HepG2 (cell line): ENCODE measurements at regions not wholly inside any gene's neighbourhood (a gene's known extent, or its start where the extent isn't known, plus 50 kb on each side); places are given as distances from the start of the nearest gene placed in this dataset.
A peak's percentile ranks its signal among the peaks of the same experiment; 100 is the strongest.

Experiments
- DR1 ChIP-seq: sonication (generic); formaldehyde crosslinking; IDR thresholded peaks from 2 replicates; pipeline ENCODE4 v1.8.0; 2021; ENCODE audit warnings: mild to moderate bottlenecking, missing genetic modification reagents, inconsistent platforms
- E2F2 ChIP-seq: sonication (generic); formaldehyde crosslinking; IDR thresholded peaks from 2 replicates; pipeline ENCODE4 v1.4.0; 2020; ENCODE audit warnings: missing genetic modification reagents, borderline replicate concordance
- HDAC6 ChIP-seq: fragments of 200-600 bp; sonication (generic); IDR thresholded peaks from 2 replicates; pipeline ENCODE4 v1.7.0; 2017; ENCODE audit warnings: mild to moderate bottlenecking, antibody characterized with exemption, low read length, low read depth
- KIAA2018 ChIP-seq: sonication (generic); formaldehyde crosslinking; IDR thresholded peaks from 2 replicates; pipeline ENCODE4 v1.5.0; 2020; ENCODE audit warnings: mild to moderate bottlenecking, missing genetic modification reagents, borderline replicate concordance
- MAZ ChIP-seq, 2 experiments: sonication (generic) in 1 of 2; formaldehyde crosslinking in 1 of 2; IDR thresholded peaks; 2 replicates each; pipeline versions ENCODE4 v1.5.0 to v1.6.1; 2012 to 2020; ENCODE audit warnings: low read depth in 2 of 2, mild to moderate bottlenecking in 2 of 2, borderline replicate concordance in 1 of 2, improper control_type of control experiment in 1 of 2, low read length in 1 of 2, missing genetic modification reagents in 1 of 2, moderate library complexity in 1 of 2
- MEIS1 ChIP-seq: sonication (generic); formaldehyde crosslinking; IDR thresholded peaks from 2 replicates; pipeline ENCODE4 v1.9.0; 2021; ENCODE audit warnings: mild to moderate bottlenecking, missing genetic modification reagents, moderate library complexity, borderline replicate concordance
- NCOA1 ChIP-seq: sonication (generic); formaldehyde crosslinking; IDR thresholded peaks from 2 replicates; pipeline ENCODE4 v1.9.0; 2021; ENCODE audit warnings: missing genetic modification reagents
- NONO ChIP-seq, 2 experiments: fragments of 450-650 bp in 1 of 2; sonication (generic) in 1 of 2; formaldehyde crosslinking in 1 of 2; IDR thresholded peaks in 1 of 2; conservative IDR thresholded peaks in 1 of 2; 2 replicates each; pipeline versions ENCODE4 v1.6.1 to v1.8.0; 2017 to 2022; ENCODE audit warnings: mild to moderate bottlenecking in 1 of 2, missing genetic modification reagents in 1 of 2, moderate library complexity in 1 of 2
- PCBP2 ChIP-seq: fragments of 200-400 bp; formaldehyde crosslinking; optimal IDR thresholded peaks from 2 replicates; pipeline ENCODE3; 2018; ENCODE audit warnings: low read length, low read depth; ENCODE audit not compliant: poor library complexity, severe bottlenecking
- SIX1 ChIP-seq: sonication (generic); formaldehyde crosslinking; IDR thresholded peaks from 2 replicates; pipeline ENCODE4 v1.4.0; 2020; ENCODE audit warnings: missing genetic modification reagents, borderline replicate concordance
- ZBTB34 ChIP-seq: sonication (generic); formaldehyde crosslinking; IDR thresholded peaks from 2 replicates; pipeline ENCODE4 v1.8.0; 2022; ENCODE audit warnings: mild to moderate bottlenecking, missing genetic modification reagents
- ZNF12 ChIP-seq: sonication (generic); formaldehyde crosslinking; IDR thresholded peaks from 2 replicates; pipeline ENCODE4 v1.5.0; 2020; ENCODE audit warnings: missing genetic modification reagents
- ZNF34 ChIP-seq: sonication (generic); formaldehyde crosslinking; IDR thresholded peaks from 2 replicates; pipeline ENCODE4 v1.4.0; 2020; ENCODE audit warnings: mild to moderate bottlenecking, missing genetic modification reagents, borderline replicate concordance
- TF ChIP-seq, protein P1 (sequence below): sonication (generic); formaldehyde crosslinking; IDR thresholded peaks from 2 replicates; pipeline ENCODE4 v1.8.1; 2022; ENCODE audit warnings: mild to moderate bottlenecking, missing genetic modification reagents

DNA sequence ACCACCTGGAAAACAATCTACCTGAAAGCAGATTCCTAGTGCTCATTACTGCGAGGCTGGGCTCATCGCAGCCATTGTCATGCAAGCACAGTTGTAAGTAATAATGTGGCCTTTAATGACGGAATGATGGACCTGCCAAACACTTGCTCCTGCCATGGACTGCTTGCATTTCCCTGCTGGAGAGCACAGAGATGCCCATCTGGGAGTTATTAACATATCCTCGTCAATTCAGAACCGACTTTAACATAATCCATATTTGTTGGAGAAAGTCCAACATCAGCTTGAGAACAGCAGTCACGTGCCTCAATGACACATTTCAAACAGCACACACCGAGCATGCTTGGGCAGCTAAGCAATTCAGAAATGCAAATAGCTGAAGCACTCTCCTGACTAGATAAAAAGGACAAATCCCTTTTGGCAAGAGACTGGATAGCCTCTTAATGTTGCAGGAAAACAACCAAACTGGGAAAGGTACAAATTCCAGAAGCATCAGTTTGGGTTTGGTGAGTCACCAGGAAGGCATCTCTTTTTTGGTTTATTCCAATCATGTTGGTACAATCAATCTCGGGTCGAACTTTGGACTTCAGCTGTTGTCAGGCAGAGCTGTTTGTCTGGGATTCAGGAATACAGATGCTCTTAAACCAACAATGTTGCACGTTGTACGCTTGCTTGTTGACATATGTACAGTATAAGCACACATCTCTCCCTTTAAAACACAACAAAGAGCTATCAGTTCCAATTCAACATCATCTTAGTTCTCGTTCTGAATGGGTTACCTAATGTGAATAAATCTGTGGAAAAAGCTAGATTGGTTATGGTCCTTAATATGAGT is 395.8 kb downstream of the LNPK start (continued):
- TF ChIP-seq ZBTB34 (peak; percentile 99), HDAC6 (no peak), PCBP2 (no peak), NCOA1 (peak; percentile 87; the same call in 1 of the 2 replicates), ZNF12 (CRISPR knock-in tag) (peak; percentile 90; the same call in 1 of the 2 replicates), MEIS1 (CRISPR knock-in tag) (peak; percentile 95), E2F2 (CRISPR knock-in tag) (no peak), NONO (IDR thresholded peaks at IDR 0.05) (no peak), NONO (CRISPR knock-in tag; conservative IDR thresholded peaks at IDR 0.05) (peak; percentile 86), ZNF34 (CRISPR knock-in tag) (no peak; the same call in 1 of the 2 replicates), MAZ (IDR thresholded peaks at IDR 0.05; ENCODE audit: borderline replicate concordance, low read depth, low read length) (no peak), MAZ (CRISPR knock-in tag; IDR thresholded peaks at IDR 0.05; ENCODE audit: low read depth) (peak; percentile 5; the same call in 1 of the 2 replicates), KIAA2018 (CRISPR knock-in tag) (no peak), SIX1 (CRISPR knock-in tag) (peak; percentile 71; the same call in 1 of the 2 replicates), DR1 (no peak)
- TF ChIP-seq, protein P1, sequence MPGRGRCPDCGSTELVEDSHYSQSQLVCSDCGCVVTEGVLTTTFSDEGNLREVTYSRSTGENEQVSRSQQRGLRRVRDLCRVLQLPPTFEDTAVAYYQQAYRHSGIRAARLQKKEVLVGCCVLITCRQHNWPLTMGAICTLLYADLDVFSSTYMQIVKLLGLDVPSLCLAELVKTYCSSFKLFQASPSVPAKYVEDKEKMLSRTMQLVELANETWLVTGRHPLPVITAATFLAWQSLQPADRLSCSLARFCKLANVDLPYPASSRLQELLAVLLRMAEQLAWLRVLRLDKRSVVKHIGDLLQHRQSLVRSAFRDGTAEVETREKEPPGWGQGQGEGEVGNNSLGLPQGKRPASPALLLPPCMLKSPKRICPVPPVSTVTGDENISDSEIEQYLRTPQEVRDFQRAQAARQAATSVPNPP (CRISPR knock-in tag), result no peak
